Vagina (tissue), 2 donors: ENCODE measurements at regions not wholly inside any gene's neighbourhood (a gene's known extent, or its start where the extent isn't known, plus 50 kb on each side); places are given as distances from the start of the nearest gene placed in this dataset.

Experiments
- CTCF ChIP-seq, 3 experiments: fragments of 450-650 bp in 2 of 3; fragments of 200-600 bp in 1 of 3; sonication (generic) in 1 of 3; IDR thresholded peaks; one replicate each; pipeline ENCODE4 v1.5.1; 2017 to 2019; ENCODE audit warnings: antibody characterized with exemption in 3 of 3, mild to moderate bottlenecking in 2 of 3, moderate library complexity in 2 of 3
- POLR2A ChIP-seq, 2 donors: fragments of 450-650 bp; IDR thresholded peaks; one replicate each; pipeline ENCODE4 v1.6.1; 2017; ENCODE audit warnings: antibody characterized with exemption in 2 of 2, mild to moderate bottlenecking in 2 of 2, moderate library complexity in 2 of 2

GRCh38 chr4:78684325-78685079 lies 91.6 kb upstream of the BMP2K start:
- TF ChIP-seq CTCF (IDR thresholded peaks at IDR 0.05) (no peak), POLR2A (IDR thresholded peaks at IDR 0.05) (no peak)
